GM23338 (cell line): ENCODE measurements at regions not wholly inside any gene's neighbourhood (a gene's known extent, or its start where the extent isn't known, plus 50 kb on each side); places are given as distances from the start of the nearest gene placed in this dataset.

Source experiments
- ATAC-seq: fragments of 200-7000 bp; cut with Tn5 transposase; 3 replicates; pipeline ENCODE4 v1.9.1; 2020
- DNase-seq: peaks from one replicate; pipeline ENCODE4 v3.0.0-alpha.2; 2015; ENCODE audit warnings: low spot score
- H2AFZ ChIP-seq: fragments of 200-600 bp; sonication (generic); 2 replicates; pipeline ENCODE4 v1.8.0; 2016; ENCODE audit warnings: antibody characterized with exemption, mild to moderate bottlenecking, moderate library complexity
- H3F3A ChIP-seq: fragments of 200-600 bp; sonication (generic); replicated peaks from 2 replicates; pipeline ENCODE4 v1.8.0; 2017; ENCODE audit warnings: antibody characterized with exemption, mixed run types, low read depth
- H3K27ac ChIP-seq: fragments of 200-600 bp; sonication (generic); 2 replicates; pipeline ENCODE4 v1.6.1; 2016; ENCODE audit warnings: low read depth
- H3K27me3 ChIP-seq: fragments of 200-600 bp; sonication (generic); 2 replicates; pipeline ENCODE4 v1.8.0; 2016; ENCODE audit warnings: mild to moderate bottlenecking, mixed run types, moderate library complexity; ENCODE audit not compliant: insufficient read depth
- H3K36me3 ChIP-seq: fragments of 200-600 bp; sonication (generic); 2 replicates; pipeline ENCODE4 v1.8.0; 2016; ENCODE audit warnings: mild to moderate bottlenecking; ENCODE audit not compliant: insufficient read depth
- H3K4me1 ChIP-seq: fragments of 200-600 bp; sonication (generic); 2 replicates; pipeline ENCODE4 v1.8.0; 2016; ENCODE audit warnings: mild to moderate bottlenecking, moderate library complexity; ENCODE audit not compliant: insufficient read depth
- H3K4me2 ChIP-seq: fragments of 200-600 bp; sonication (generic); 2 replicates; pipeline ENCODE4 v1.7.1; 2017; ENCODE audit warnings: mixed run types
- H3K4me3 ChIP-seq: fragments of 200-600 bp; sonication (generic); 2 replicates; pipeline ENCODE4 v1.6.1; 2016; ENCODE audit warnings: mixed run types
- H3K79me2 ChIP-seq: fragments of 200-600 bp; sonication (generic); replicated peaks from 2 replicates; pipeline ENCODE4 v1.8.0; 2017; ENCODE audit warnings: mild to moderate bottlenecking; ENCODE audit not compliant: insufficient read depth
- H3K9me2 ChIP-seq: fragments of 200-600 bp; sonication (generic); 2 replicates; pipeline ENCODE4 v1.8.0; 2017; ENCODE audit not compliant: insufficient read depth
- H4K20me1 ChIP-seq: fragments of 200-600 bp; sonication (generic); replicated peaks from 2 replicates; pipeline ENCODE4 v1.8.0; 2017; ENCODE audit warnings: mild to moderate bottlenecking; ENCODE audit not compliant: insufficient read depth
- H3K27ac Mint-ChIP-seq: 2 replicates; pipeline ENCODE4 v1.8.0; 2020; ENCODE audit warnings: inconsistent platforms, mild to moderate bottlenecking, moderate library complexity, mixed read lengths
- H3K27me3 Mint-ChIP-seq: 3 replicates; pipeline ENCODE4 v1.8.0; 2022; ENCODE audit warnings: low read depth, mild to moderate bottlenecking, moderate library complexity, mixed read lengths, inconsistent platforms; ENCODE audit not compliant: insufficient read depth, poor library complexity
- H3K36me3 Mint-ChIP-seq: 3 replicates; pipeline ENCODE4 v1.8.0; 2021; ENCODE audit warnings: low read depth, mild to moderate bottlenecking, inconsistent platforms, moderate library complexity, mixed read lengths
- H3K4me1 Mint-ChIP-seq: 3 replicates; pipeline ENCODE4 v1.8.0; 2020; ENCODE audit warnings: mild to moderate bottlenecking, inconsistent platforms, mixed read lengths
- H3K4me3 Mint-ChIP-seq: 3 replicates; pipeline ENCODE4 v1.8.0; 2021; ENCODE audit warnings: moderate library complexity, mild to moderate bottlenecking, inconsistent platforms, mixed read lengths
- H3K9me3 Mint-ChIP-seq: 3 replicates; pipeline ENCODE4 v1.8.0; 2020; ENCODE audit warnings: moderate library complexity, mild to moderate bottlenecking, inconsistent platforms, mixed read lengths
- EZH2phosphoT487 ChIP-seq: fragments of 200-600 bp; sonication (generic); IDR thresholded peaks from one replicate; pipeline ENCODE4 v1.8.1; 2018; ENCODE audit warnings: antibody characterized with exemption; ENCODE audit not compliant: unreplicated experiment
- NANOG ChIP-seq: IDR thresholded peaks from 2 replicates; pipeline ENCODE4 v1.6.1; 2016; ENCODE audit warnings: antibody characterized with exemption, borderline replicate concordance
- POLR2AphosphoS5 ChIP-seq: IDR thresholded peaks from 2 replicates; pipeline ENCODE4 v1.6.1; 2016; ENCODE audit warnings: antibody characterized with exemption, low read depth
- ZNF114 ChIP-seq: fragments of 250-450 bp; sonication (Bioruptor Pico); IDR thresholded peaks from 2 replicates; pipeline ENCODE4 v1.5.0; 2020; ENCODE audit warnings: mild to moderate bottlenecking, moderate library complexity
- ZNF331 ChIP-seq: fragments of 250-450 bp; sonication (Bioruptor Pico); IDR thresholded peaks from 2 replicates; pipeline ENCODE4 v1.5.0; 2020; ENCODE audit warnings: low read depth, mild to moderate bottlenecking, moderate library complexity
- TF ChIP-seq, protein P1 (sequence below): fragments of 250-450 bp; sonication (Bioruptor Pico); IDR thresholded peaks from 2 replicates; pipeline ENCODE4 v1.5.0; 2020; ENCODE audit warnings: mild to moderate bottlenecking, moderate library complexity
- TF ChIP-seq, protein P2 (sequence below), 2 experiments: fragments of 200-600 bp in 1 of 2; sonication (generic) in 1 of 2; conservative IDR thresholded peaks; 2 replicates each; pipeline versions ENCODE4 v1.5.1 to v1.6.1; 2016 to 2017; ENCODE audit warnings: antibody characterized with exemption in 2 of 2, low read depth in 2 of 2, mild to moderate bottlenecking in 2 of 2, moderate library complexity in 1 of 2
- TF ChIP-seq, protein P3 (sequence below): IDR thresholded peaks from 2 replicates; pipeline ENCODE4 v1.6.1; 2016; ENCODE audit warnings: antibody characterized with exemption

DNA sequence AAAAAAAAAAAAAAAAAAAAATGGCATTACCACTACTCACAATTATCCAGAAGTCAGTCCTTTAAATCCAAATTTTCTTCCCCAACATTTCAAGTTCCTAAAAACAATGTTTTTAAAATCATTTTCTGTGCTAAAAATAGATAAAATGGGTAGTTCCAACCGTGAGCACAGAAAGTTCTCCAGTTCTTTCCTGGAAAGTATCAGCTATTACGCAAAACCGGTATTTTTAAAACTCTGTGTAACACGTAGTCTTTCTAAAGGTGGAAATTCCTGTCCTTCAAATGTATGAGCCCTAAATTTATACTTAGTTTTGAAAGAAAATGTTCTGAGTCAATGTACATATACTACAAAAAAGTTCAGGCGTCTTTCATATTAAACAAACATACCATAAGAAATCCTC lies 83.5 kb upstream of the SCAF8 start (continued):
- TF ChIP-seq, protein P1, sequence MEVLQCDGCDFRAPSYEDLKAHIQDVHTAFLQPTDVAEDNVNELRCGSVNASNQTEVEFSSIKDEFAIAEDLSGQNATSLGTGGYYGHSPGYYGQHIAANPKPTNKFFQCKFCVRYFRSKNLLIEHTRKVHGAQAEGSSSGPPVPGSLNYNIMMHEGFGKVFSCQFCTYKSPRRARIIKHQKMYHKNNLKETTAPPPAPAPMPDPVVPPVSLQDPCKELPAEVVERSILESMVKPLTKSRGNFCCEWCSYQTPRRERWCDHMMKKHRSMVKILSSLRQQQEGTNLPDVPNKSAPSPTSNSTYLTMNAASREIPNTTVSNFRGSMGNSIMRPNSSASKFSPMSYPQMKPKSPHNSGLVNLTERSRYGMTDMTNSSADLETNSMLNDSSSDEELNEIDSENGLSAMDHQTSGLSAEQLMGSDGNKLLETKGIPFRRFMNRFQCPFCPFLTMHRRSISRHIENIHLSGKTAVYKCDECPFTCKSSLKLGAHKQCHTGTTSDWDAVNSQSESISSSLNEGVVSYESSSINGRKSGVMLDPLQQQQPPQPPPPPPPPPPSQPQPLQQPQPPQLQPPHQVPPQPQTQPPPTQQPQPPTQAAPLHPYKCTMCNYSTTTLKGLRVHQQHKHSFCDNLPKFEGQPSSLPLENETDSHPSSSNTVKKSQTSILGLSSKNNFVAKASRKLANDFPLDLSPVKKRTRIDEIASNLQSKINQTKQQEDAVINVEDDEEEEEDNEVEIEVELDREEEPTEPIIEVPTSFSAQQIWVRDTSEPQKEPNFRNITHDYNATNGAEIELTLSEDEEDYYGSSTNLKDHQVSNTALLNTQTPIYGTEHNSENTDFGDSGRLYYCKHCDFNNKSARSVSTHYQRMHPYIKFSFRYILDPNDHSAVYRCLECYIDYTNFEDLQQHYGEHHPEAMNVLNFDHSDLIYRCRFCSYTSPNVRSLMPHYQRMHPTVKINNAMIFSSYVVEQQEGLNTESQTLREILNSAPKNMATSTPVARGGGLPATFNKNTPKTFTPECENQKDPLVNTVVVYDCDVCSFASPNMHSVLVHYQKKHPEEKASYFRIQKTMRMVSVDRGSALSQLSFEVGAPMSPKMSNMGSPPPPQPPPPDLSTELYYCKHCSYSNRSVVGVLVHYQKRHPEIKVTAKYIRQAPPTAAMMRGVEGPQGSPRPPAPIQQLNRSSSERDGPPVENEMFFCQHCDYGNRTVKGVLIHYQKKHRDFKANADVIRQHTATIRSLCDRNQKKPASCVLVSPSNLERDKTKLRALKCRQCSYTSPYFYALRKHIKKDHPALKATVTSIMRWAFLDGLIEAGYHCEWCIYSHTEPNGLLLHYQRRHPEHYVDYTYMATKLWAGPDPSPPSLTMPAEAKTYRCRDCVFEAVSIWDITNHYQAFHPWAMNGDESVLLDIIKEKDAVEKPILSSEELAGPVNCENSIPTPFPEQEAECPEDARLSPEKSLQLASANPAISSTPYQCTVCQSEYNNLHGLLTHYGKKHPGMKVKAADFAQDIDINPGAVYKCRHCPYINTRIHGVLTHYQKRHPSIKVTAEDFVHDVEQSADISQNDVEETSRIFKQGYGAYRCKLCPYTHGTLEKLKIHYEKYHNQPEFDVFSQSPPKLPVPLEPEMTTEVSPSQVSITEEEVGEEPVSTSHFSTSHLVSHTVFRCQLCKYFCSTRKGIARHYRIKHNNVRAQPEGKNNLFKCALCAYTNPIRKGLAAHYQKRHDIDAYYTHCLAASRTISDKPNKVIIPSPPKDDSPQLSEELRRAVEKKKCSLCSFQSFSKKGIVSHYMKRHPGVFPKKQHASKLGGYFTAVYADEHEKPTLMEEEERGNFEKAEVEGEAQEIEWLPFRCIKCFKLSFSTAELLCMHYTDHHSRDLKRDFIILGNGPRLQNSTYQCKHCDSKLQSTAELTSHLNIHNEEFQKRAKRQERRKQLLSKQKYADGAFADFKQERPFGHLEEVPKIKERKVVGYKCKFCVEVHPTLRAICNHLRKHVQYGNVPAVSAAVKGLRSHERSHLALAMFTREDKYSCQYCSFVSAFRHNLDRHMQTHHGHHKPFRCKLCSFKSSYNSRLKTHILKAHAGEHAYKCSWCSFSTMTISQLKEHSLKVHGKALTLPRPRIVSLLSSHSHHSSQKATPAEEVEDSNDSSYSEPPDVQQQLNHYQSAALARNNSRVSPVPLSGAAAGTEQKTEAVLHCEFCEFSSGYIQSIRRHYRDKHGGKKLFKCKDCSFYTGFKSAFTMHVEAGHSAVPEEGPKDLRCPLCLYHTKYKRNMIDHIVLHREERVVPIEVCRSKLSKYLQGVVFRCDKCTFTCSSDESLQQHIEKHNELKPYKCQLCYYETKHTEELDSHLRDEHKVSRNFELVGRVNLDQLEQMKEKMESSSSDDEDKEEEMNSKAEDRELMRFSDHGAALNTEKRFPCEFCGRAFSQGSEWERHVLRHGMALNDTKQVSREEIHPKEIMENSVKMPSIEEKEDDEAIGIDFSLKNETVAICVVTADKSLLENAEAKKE (CRISPR knock-in tag), result no peak

DNA sequence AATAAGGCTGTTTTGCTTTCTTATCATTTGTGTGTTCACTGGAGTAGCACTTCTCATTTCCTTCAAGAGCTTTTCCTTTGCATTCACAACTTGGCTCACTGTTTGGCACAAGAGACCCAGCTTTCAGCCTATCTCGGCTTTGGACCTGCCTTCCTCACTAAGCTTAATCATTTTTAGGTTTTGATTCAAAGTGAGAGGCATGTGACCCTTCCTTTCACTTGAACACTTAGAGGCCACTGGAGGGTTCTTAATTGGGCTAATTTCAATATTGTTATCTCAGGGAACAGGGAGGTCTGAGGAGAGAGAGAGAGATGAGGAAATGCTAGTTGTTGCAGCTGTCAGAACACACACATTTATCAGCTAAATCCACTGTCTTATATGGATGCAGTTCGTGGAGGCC lies 82.9 kb upstream of the SCAF8 start:
- Histone ChIP-seq H3K36me3 (no peaks in the 10 kb centered on the region), H3K4me1 (no peaks in the 10 kb centered on the region), H3K4me2 (no peak overlapping the region), H3K4me3 (no peak overlapping the region), H2AFZ (peak overlapping the region; percentile 35; the same call in 1 of the 2 replicates), H3K27me3 (no peaks in the 10 kb centered on the region), H3F3A (no peaks in the 10 kb centered on the region), H3K9me2 (no peaks in the 10 kb centered on the region; the same call in 1 of the 2 replicates), H3K27ac (no peak overlapping the region), H4K20me1 (no peaks in the 10 kb centered on the region), H3K79me2 (no peaks in the 10 kb centered on the region)
- no peak for ATAC-seq
- H3K9me3 Mint-ChIP-seq, result no peaks in the 10 kb centered on the region
- H3K36me3 Mint-ChIP-seq, result no peaks in the 10 kb centered on the region
- no peak overlapping the region for H3K27ac Mint-ChIP-seq
- no peak overlapping the region for H3K4me3 Mint-ChIP-seq
- peaks cover 6% of the 10 kb centered on the region; the same call in 2 of the 3 replicates for H3K4me1 Mint-ChIP-seq
- peaks cover 3% of the 10 kb centered on the region for H3K27me3 Mint-ChIP-seq
- no peak for DNase-seq
- TF ChIP-seq POLR2AphosphoS5 (no peak), NANOG (no peak), EZH2phosphoT487 (no peak), ZNF331 (CRISPR knock-in tag) (no peak), ZNF114 (CRISPR knock-in tag) (no peak)
- TF ChIP-seq, protein P2, sequence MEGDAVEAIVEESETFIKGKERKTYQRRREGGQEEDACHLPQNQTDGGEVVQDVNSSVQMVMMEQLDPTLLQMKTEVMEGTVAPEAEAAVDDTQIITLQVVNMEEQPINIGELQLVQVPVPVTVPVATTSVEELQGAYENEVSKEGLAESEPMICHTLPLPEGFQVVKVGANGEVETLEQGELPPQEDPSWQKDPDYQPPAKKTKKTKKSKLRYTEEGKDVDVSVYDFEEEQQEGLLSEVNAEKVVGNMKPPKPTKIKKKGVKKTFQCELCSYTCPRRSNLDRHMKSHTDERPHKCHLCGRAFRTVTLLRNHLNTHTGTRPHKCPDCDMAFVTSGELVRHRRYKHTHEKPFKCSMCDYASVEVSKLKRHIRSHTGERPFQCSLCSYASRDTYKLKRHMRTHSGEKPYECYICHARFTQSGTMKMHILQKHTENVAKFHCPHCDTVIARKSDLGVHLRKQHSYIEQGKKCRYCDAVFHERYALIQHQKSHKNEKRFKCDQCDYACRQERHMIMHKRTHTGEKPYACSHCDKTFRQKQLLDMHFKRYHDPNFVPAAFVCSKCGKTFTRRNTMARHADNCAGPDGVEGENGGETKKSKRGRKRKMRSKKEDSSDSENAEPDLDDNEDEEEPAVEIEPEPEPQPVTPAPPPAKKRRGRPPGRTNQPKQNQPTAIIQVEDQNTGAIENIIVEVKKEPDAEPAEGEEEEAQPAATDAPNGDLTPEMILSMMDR (conservative IDR thresholded peaks at IDR 0.05; ENCODE audit: low read depth in 2 of 2), result no peak
- TF ChIP-seq, protein P3, sequence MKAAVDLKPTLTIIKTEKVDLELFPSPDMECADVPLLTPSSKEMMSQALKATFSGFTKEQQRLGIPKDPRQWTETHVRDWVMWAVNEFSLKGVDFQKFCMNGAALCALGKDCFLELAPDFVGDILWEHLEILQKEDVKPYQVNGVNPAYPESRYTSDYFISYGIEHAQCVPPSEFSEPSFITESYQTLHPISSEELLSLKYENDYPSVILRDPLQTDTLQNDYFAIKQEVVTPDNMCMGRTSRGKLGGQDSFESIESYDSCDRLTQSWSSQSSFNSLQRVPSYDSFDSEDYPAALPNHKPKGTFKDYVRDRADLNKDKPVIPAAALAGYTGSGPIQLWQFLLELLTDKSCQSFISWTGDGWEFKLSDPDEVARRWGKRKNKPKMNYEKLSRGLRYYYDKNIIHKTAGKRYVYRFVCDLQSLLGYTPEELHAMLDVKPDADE, result no peak
